GM12873 (cell line): ENCODE measurements at regions not wholly inside any gene's neighbourhood (a gene's known extent, or its start where the extent isn't known, plus 50 kb on each side); places are given as distances from the start of the nearest gene placed in this dataset.

Experiments
- TF ChIP-seq, protein P1 (sequence below): IDR thresholded peaks from 2 replicates; pipeline ENCODE4 v1.5.1; 2012; ENCODE audit warnings: low read depth, mild to moderate bottlenecking, moderate library complexity, low read length, control low read depth; ENCODE audit not compliant: insufficient read depth; ENCODE audit errors: missing control alignments

DNA sequence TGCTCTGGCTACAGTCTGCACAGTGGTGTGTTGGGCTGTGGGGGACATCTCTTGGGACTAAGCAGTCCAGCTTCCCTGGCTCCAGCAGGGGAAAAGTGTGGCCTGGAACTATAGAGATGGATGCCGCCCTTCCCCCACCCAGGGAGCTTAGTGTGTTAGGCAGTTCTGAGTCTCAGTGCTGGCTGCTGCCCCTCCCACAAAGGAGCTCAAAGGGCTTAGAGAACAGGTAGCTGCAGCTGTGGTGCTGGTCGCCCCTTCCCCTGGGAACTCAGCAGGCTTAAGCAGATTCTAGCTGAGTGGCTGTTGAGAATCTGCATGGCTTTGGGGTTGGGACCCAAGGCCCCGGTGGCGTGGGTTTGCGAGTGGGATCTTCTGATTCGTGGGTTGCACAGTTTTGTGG, 190.8 kb downstream of the PDCD6IP start:
- TF ChIP-seq, protein P1, sequence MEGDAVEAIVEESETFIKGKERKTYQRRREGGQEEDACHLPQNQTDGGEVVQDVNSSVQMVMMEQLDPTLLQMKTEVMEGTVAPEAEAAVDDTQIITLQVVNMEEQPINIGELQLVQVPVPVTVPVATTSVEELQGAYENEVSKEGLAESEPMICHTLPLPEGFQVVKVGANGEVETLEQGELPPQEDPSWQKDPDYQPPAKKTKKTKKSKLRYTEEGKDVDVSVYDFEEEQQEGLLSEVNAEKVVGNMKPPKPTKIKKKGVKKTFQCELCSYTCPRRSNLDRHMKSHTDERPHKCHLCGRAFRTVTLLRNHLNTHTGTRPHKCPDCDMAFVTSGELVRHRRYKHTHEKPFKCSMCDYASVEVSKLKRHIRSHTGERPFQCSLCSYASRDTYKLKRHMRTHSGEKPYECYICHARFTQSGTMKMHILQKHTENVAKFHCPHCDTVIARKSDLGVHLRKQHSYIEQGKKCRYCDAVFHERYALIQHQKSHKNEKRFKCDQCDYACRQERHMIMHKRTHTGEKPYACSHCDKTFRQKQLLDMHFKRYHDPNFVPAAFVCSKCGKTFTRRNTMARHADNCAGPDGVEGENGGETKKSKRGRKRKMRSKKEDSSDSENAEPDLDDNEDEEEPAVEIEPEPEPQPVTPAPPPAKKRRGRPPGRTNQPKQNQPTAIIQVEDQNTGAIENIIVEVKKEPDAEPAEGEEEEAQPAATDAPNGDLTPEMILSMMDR = no peak

DNA sequence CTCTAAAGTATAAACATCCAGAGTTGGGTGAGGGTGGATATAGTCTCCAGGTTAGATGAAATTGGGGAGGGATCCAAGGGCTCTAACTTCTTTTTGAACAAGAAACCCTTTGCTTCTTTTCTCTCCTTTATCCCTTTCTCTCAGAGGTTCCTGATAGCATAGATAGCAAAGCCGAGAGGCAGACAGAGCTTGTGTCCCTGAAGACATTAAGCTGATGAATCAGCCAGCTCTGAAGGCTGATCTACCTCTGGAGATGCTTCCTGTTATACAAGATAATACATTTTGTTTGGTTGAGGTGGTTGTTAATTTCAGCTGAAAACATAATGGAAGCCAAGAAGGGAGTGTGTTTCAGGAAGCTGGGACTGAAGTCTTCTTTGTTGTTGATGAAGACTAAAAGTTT, 193.2 kb downstream of the PDCD6IP start:
- TF ChIP-seq, protein P1 = no peak

DNA sequence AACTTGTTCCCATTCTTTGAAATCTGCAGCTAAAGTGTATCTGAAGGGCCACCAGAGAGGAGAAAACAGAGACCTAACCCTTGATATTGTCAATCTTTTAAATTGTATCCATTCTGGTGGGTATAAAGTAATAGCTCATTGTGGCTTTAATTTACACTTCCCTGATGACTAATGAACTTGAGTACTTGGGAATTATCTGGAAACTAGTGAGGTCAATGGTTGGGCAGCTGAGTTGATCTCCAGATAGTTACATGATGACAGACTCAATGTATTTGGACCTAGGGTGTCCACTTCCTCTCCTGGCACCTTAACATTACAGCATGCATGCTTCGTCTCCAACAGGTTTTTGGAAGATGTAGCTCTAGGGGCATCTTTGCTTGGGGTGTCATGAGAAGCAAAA, 195.2 kb downstream of the PDCD6IP start:
- TF ChIP-seq, protein P1 = no peak

DNA sequence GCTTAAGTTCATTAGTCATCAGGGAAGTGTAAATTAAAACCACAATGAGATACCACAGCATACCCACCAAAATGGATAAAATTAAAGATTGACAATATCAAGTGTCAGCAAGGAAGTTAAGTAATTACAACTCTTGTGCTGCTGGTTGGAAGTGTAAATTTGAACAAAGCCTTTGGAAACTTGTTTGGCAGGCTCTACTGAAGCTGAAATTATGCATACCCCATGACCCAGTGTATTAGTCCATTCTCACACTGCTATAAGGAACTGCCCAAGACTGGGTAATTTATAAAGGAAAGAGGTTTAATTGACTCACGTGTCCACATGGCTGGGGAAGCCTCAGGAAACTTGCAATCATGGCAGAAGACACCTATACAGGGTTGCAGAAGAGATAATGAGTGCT, 196.1 kb downstream of the PDCD6IP start:
- TF ChIP-seq, protein P1 = no peak

DNA sequence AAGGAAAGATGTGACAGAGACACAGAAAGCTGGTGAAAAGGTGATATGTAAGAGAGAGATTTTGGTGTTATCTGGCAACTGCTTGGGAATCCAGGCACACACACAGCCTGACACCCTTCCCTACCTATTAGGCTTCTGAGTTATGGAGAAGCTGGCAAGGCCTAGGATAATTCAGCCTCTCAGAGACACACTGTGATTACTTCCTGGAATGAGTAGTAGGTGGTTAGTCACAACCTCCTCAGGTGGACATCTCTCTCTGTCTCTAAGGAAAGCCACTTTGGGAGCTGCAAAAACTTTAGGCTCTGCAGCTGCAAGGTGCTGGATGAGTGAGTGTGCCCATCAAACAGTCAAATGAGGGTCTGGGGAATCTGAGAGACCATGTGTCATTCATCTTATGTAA, 201.9 kb downstream of the PDCD6IP start:
- TF ChIP-seq, protein P1 = no peak

DNA sequence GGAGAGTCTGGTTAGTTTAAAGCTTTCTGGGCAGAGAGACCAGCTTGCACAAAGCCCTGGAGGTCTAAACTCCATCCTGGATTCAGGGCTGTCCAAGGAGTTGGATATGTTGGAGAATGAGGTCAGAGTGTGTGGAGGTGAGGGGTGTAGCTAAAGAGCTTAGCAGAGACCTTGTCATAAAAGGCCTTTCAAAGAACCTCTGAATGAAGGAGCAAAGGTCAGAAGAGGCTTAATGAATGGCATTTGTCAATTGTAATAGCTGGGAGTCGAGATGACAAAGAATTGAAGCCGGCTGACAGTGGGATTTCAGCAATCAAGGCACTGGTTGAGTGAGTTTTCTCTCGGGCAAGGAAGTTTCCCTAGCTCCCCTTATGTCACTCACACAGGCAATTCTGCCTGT, 202.6 kb downstream of the PDCD6IP start:
- TF ChIP-seq, protein P1 = no peak

DNA sequence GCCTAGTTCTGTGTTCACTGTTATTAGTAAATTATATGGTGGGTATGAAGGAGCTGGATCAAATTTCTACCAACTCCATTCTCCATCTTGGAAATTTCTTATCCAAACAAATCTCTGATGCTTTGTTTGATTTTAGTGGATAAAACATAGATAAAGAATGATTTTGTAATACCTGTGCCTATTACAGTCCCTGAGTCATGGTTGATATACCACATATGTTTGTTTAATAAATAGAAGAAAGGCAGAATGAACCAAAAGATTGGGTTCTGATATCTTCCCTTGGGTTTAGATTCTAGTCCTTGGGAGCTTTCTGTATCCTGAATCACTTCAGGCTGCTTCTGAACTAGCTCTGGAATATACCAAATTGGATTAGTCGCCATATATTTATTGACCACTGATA, 203.6 kb downstream of the PDCD6IP start:
- TF ChIP-seq, protein P1 = no peak
